ENCODE measurements at regions not wholly inside any gene's neighbourhood (a gene's known extent, or its start where the extent isn't known, plus 50 kb on each side); places are given as distances from the start of the nearest gene placed in this dataset.

- Histone ChIP-seq H3K9me3 (no peaks in the 10 kb centered on the region), H3K27ac (no peak overlapping the region), H3K4me1 (peaks cover 4 to 13% (median 11%) of the 10 kb centered on the region in 4 donors), H3K36me3 (no peaks in the 10 kb centered on the region), H3K27me3 (no peaks in the 10 kb centered on the region), H3K4me3 (peak overlapping the region in 2 of 4 donors; percentile 17 to 21)
- WGBS, 2 donors (ENCODE audit: low coverage in 1 of 2) = 25% methylated on average over 12 of the region's 33 CpGs; no CpG with 5 or more reads in 1 of the 2 donors
- no peak for TF ChIP-seq POLR2AphosphoS5 (IDR thresholded peaks at IDR 0.05)
- peak; percentile 32 to 68 (median 41) for TF ChIP-seq CTCF (IDR thresholded peaks at IDR 0.05)
- intact Hi-C loops (cut with DNase I; ENCODE audit: low total_unique reads) (no loop called here), in situ Hi-C loops (cut with MboI; ENCODE audit: low pct_ligation_motif_present in 1 of 4, low pct_unique_long_range_greater_than_20kb in 1 of 4, low sequenced_read_pairs in 3 of 4) (loop anchor here in 2 of 4 donors (25.0 kb wide), 1 partner anchor 298 kb away; the partner anchor contains the start of gene FAM43A (in 2 of the 2))
- DNase-seq = peak; percentile 79
These were observed 285.9 kb downstream of the XXYLT1 start for GRCh38 chr3:194985031-194985578.

- intact Hi-C loops (cut with DNase I; ENCODE audit: low total_unique reads) = no loop called here
- no peaks in the 10 kb centered on the region for H3K36me3 ChIP-seq
- no peak for TF ChIP-seq POLR2A (IDR thresholded peaks at IDR 0.05)
- no peak for TF ChIP-seq POLR2AphosphoS5 (IDR thresholded peaks at IDR 0.05)
- no peak for TF ChIP-seq EP300 (IDR thresholded peaks at IDR 0.05; ENCODE audit: low read depth)
- TF ChIP-seq CTCF (IDR thresholded peaks at IDR 0.05) = no peak
- 68 to 90% methylated on average over 3 to 17 of the region's 17 CpGs for WGBS, 2 donors (ENCODE audit: low coverage in 1 of 2)
- H3K27ac ChIP-seq = no peak overlapping the region
- no peaks in the 10 kb centered on the region for H3K9me3 ChIP-seq
- no peak overlapping the region for H3K4me3 ChIP-seq
- H3K27me3 ChIP-seq = no peaks in the 10 kb centered on the region
- H3K4me1 ChIP-seq = peaks cover 4 to 13% (median 11%) of the 10 kb centered on the region in 4 donors
- in situ Hi-C loops (cut with MboI; ENCODE audit: low pct_ligation_motif_present in 1 of 4, low pct_unique_long_range_greater_than_20kb in 1 of 4, low sequenced_read_pairs in 3 of 4) = loop anchor here in 2 of 4 donors (25.0 kb wide), 1 partner anchor 299 kb away; the partner anchor contains the start of gene FAM43A (in 2 of the 2)
- no peak for DNase-seq
These were observed 284.5 kb downstream of the XXYLT1 start for GRCh38 chr3:194986208-194987043.

- WGBS, 2 donors (ENCODE audit: low coverage in 1 of 2) = 67 to 78% methylated on average over 3 to 21 of the region's 21 CpGs
- DNase-seq = no peak
- intact Hi-C loops (cut with DNase I; ENCODE audit: low total_unique reads) = no loop called here
- Histone ChIP-seq H3K36me3 (no peaks in the 10 kb centered on the region), H3K27ac (no peak overlapping the region), H3K9me3 (no peaks in the 10 kb centered on the region), H3K4me1 (peaks cover 4 to 13% (median 11%) of the 10 kb centered on the region in 4 donors), H3K27me3 (no peaks in the 10 kb centered on the region), H3K4me3 (no peak overlapping the region)
- no peak for TF ChIP-seq EP300 (IDR thresholded peaks at IDR 0.05; ENCODE audit: low read depth)
- TF ChIP-seq POLR2A (IDR thresholded peaks at IDR 0.05) = no peak
- no peak for TF ChIP-seq POLR2AphosphoS5 (IDR thresholded peaks at IDR 0.05)
- TF ChIP-seq CTCF (IDR thresholded peaks at IDR 0.05) = no peak
- in situ Hi-C loops (cut with MboI; ENCODE audit: low pct_ligation_motif_present in 1 of 4, low pct_unique_long_range_greater_than_20kb in 1 of 4, low sequenced_read_pairs in 3 of 4) = loop anchor here in 2 of 4 donors (25.0 kb wide), 1 partner anchor 301 kb away; the partner anchor contains the start of gene FAM43A (in 2 of the 2)
These were observed 283.1 kb downstream of the XXYLT1 start for GRCh38 chr3:194987571-194988494.

All from transverse colon (tissue), 4 donors.